Fibroblast of skin of right quadriceps (primary cell): ENCODE measurements at regions not wholly inside any gene's neighbourhood (a gene's known extent, or its start where the extent isn't known, plus 50 kb on each side); places are given as distances from the start of the nearest gene placed in this dataset.
A peak's percentile ranks its signal among the peaks of the same experiment; 100 is the strongest.
"Not testable (repeated sequence)": the region's sequence is repeated elsewhere in the genome, so short reads cannot be mapped to it uniquely, and the experiment has no call there.

Experiments used
- DNase-seq: peaks from one replicate; pipeline ENCODE4 v3.0.0-alpha.2; 2013

DNA sequence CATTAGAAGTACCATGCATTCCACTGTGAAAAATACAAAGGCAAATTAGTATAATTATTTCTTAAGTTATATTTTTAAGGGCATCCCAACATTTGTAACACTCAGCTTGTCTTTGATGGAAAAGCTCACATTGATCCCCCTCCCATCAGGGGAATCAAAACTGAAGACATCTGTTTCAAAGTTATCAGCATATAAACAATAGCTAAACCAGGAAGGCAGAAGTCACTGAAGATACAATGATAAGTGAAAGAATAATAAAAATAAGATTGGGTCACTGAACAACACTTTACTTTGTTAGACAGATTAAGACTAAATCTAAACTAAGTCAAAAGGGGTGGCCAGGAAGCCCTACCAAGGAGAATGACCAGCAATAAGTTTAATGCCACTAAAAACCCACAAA is 801.9 kb upstream of the ACO1 start:
- DNase-seq = no peak

- DNase-seq = no peak
These were observed 799.3 kb upstream of the ACO1 start for GRCh38 chr9:31585158-31585557.

- DNase-seq = no peak
These were observed 797.3 kb upstream of the ACO1 start for GRCh38 chr9:31587146-31587545.

GRCh38 chr9:31588006-31588405 is 796.4 kb upstream of the ACO1 start:
- DNase-seq = no peak

GRCh38 chr9:31588756-31589155 is 795.7 kb upstream of the ACO1 start:
- no peak for DNase-seq

DNA sequence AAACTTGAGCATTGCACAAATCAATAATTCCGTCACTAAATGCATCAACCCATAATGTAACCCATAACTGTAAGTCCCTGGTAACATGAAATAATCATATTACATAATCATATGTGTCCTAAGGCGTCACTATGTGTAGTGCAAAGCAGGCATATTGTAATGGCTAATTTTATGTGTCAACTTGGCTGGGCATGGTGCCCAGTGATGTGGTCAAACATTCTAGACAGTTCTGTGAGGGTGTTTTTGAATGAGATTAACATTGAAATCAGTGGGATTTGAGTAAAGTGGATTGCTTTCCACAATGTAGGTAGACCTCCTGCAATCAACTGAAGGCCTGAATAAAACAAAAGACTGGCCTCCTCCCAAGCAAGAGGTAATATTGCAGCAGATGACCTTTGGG is 794.4 kb upstream of the ACO1 start:
- no peak for DNase-seq

DNA sequence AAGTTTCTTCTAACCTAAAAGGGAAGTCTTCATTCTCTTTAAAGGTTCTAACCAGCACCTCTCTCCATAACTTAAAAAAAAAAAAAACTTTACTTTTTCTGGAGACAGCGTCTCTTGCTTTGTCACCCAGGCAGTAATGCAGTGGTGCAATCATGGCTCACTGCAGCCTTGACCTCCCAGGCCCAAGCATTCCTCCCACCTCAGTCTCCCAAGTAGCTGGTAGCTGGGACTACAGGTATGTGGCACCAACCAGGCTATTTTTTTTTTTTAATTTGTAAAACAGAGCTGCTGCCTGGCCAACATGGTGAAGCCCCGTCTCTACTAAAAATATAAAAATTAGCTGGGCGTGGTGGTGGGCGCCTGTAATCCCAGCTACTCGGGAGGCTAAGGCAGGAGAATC is 787.4 kb upstream of the ACO1 start:
- not testable (repeated sequence) for DNase-seq

DNA sequence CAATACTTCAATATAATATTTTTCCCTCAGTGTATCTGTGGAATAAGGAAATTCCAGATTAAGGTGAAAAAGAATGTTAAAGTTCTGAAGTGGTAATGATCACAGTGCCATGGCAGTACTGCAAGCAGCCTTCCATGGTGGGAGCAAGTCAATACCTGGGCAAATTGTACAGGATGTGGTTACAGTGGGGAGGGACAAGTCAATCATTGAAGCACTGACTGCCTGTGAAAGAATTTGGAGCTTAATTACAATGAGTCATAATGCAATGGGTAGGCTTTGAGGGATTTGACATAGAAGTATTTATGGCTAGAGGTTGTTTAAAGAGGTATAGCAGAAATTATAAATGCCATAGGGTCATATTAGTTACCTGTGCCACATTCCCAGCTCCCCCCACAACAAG is 786.5 kb upstream of the ACO1 start:
- peak; percentile 51 for DNase-seq

DNA sequence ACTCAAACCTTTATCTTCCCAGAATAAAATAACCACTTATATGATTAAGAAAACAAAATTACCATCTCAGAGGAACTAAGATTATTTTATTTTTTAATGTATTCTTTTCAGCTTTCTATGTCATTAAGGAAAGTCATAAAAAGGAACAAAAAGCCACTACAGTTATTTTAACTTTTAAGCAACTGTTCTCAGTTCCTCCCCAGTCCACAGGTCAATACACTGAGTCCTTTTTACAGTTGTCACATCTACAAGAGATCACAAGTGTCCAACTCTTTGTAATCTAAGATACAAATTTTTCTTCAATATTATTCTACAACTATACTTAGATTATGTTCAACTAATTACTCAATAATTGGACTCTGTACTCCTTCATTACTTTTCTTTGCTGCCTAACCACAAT is 782.8 kb upstream of the ACO1 start:
- no peak for DNase-seq

GRCh38 chr9:31604531-31604930 is 779.9 kb upstream of the ACO1 start:
- DNase-seq = peak; percentile 39

GRCh38 chr9:31605164-31605563 is 779.3 kb upstream of the ACO1 start:
- no peak for DNase-seq

DNA sequence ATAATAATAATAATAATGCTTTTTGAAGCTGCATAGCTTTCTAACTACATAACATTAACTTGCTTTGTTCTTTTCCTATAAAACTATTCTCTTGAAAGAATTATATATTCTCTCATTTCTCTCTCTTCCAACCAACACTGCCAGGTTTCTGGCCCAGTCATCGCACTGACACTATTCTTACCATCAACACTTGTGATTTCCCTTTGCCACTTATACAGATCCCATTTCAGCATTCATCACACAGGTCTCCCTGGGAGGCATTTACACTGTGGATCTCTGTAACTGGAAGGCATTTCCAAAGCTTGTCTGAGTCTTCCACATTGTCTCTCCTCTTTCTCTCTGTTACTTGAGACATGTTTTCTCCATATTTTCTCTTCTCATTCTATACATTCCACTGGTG is 777.8 kb upstream of the ACO1 start:
- DNase-seq = no peak

DNA sequence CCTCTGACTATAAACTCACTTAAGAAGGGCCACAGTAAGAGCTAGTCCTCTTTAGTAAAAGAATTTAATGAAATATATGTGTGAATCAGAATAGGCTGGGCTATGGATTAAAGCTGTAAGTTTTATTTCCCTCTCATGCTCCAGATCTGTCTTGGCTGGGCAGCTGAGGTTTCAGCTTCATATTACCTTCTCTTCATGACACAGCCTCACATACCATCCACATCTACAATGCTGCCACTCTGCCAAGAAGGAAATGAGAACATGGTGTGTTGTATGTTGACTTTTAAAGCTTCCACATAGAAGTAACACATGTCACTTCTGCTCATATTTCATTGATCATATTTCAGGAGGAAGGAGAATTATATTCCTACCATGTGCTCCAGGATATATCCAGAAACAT is 776.0 kb upstream of the ACO1 start:
- peak; percentile 45 for DNase-seq

DNA sequence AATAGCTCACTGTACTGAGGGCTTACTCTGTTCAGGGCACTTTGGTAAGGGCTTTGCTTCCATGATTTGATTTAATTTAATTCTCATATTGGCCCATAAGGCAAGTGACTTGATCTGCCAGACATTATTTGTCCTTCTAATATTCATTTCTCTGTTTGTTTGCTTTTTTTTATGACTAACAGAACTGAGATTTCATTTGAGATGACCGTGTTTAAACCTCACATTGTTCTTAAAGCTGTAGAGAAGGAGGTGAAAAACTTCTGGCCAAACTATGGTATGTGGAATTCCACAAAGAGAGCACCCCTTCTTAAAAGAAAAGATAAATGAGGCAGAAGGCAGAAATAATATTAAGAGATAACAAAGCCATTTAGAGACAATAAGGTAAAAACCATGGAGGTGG is 775.6 kb upstream of the ACO1 start:
- no peak for DNase-seq

GRCh38 chr9:31612336-31613030 is 772.0 kb upstream of the ACO1 start:
- DNase-seq = peak; percentile 42

DNA sequence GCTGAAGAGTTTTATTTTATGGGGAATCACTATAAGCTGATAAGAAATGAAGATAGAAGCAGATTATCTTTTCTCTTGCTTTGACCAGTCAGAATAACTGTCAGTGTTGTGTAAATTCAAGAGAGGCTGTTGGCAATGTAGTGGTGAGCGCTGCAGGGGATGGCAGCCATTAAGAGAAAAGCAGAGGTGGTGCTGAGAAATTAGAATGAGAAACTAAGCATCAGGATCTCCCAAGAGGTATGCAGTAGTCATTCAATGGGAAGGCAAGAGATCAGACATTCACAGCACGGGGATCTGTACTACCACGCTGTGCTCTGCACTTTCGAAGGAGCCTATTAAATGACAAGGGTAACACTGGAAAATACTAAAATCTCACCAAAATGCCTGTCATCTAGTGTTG is 768.5 kb upstream of the ACO1 start:
- no peak for DNase-seq

DNA sequence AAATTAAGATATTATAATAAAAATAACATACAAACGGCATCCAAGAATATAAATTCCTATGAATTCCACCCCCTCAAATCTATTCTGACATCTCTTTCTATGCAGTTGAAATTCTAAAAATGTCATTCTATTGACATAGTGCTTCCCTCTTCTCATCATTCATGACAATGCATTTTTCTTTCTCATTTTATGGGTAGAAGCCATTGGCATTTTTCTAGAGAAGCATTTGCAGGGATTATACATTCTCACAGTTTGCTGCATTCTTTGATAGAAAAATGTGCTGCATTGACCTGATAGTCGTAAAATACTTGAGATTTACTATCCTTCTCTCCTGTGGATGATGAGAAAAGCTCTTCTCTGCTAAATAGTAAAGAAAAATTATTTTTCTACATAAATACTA is 760.9 kb upstream of the ACO1 start:
- DNase-seq = no peak

DNA sequence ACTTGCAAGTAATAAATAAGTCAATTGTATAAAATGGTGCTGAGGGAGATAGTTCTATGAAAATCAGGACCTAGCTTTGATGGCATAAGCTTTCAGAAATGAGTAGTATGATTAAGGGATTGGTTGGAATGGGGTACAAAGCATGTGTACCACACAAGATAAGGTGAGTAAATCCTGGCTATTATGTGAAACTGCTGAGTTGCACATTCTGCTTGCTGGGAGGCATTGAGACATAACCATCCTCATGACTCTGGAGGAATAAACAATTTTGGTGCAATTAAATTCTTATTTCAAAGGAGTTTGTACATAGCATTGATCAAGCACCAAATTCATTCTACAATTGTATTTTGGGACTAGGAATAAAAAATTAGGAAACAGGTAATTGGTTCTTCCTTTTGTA is 755.2 kb upstream of the ACO1 start:
- DNase-seq = no peak

DNA sequence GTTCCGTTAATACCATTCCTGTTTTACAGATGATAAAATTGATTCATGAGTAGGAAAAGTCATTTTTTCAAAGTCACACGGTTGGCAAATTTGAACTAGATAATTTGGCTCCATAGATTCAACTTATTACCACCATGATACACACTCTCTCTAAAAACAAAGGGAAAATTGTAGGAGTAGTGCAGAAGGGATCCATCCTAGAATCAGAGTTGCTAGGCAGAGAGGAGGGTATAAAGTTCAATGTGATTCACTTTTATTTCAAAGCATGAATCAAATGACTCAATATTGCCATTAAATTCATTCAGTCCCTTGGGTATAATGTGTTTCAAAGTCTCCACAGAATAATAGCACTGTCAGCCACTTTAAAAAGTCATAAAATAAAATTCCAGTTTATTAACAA is 747.2 kb upstream of the ACO1 start:
- no peak for DNase-seq

- no peak for DNase-seq
These were observed 746.6 kb upstream of the ACO1 start for GRCh38 chr9:31637861-31638260.

DNA sequence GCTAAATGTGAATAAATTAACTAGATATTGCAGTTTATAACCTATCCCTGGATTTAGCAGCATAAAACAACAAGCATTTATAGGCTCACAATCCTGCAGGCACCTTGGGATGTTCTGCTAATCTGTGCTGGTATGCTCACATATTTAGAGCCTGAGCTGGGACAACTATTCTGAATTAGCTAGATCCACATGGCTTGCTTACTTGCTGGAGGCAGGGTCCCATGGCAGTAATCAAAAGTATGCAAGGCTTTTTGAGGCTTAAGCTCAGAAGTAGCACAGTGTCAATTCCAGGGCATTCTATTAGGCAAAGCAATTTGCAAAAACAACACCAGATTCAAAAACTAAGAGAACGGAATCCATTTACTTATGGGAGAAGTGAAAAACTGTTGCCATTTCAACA is 745.0 kb upstream of the ACO1 start:
- no peak for DNase-seq

GRCh38 chr9:31669311-31669710 is 715.1 kb upstream of the ACO1 start:
- no peak for DNase-seq

GRCh38 chr9:31671011-31671410 is 713.4 kb upstream of the ACO1 start:
- DNase-seq = no peak

DNA sequence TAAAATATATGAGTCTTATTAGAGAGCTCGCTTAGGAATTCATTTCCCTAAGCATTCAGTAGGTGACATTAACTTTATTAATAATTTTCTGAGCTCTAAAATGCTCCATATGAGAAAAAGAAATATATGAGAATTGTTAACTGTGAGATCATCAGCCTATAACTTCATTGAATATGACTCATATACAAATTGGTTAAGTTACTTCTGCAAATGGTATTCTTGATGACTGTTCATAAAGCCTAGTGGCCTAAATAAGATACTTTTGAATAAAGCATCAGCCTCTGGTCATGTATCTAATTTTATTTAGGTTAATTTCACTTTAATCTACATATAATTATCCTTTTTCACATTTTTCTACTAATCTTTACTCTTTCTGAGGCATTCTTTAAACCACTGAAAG is 710.2 kb upstream of the ACO1 start:
- peak; percentile 10 for DNase-seq

DNA sequence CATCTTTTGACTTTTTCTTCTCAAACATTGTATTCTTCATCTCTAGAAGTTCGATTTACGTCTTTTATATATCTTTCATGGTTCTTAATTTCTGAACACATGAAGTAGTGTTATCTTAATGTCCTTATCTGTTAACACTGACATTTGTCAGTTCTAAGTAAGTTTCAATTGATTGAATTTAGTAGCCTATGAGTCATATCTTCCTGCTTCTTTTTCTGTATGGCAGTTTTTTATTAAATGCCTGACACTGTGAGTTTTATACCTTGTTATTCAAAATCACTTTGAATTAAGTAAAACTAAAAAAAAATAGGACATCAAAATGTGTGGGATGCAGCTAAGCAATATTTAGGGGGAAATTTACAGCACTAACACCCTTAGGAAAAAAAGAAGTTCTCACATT is 707.0 kb upstream of the ACO1 start:
- DNase-seq = no peak

DNA sequence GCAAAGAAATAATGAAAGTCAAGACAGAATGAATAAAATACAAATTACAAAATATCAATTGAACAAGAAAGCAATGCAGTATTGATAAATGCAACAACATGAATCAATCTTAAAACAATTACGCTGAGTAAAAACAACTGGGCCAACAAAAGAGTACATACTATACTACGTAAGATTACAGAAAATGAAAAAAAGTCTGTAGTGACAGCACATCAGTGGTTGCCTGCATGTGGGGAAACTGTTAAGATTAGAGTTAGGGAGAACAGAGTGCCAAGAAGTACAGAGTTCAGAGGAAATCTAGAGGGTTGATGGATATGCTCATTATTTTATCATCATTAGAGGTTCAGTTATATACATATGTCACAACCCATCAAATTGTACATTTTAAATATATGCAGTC is 706.6 kb upstream of the ACO1 start:
- DNase-seq = no peak
